ENCODE measurements at regions not wholly inside any gene's neighbourhood (a gene's known extent, or its start where the extent isn't known, plus 50 kb on each side); places are given as distances from the start of the nearest gene placed in this dataset.

DNA sequence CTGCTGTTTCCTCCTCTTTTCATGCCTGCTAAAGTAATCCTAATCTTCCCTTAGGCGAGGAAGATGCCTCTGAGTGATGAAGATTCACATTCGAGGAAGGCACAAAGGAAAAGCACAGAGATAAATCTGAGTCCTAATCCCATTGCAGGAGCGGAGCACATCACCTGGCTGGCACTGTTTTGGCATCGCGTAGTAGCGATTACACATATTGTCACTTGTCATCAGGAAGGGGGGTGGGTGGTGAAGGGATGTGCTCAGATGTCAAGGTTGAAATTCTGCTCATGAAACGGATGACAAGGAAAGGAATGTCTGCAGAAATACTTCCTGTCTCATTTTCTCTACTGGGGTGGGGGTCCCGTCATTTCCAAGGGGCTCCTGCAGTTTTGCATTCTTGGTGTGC, 363.1 kb upstream of the EEF2KMT start:
- TF ChIP-seq, protein P1, sequence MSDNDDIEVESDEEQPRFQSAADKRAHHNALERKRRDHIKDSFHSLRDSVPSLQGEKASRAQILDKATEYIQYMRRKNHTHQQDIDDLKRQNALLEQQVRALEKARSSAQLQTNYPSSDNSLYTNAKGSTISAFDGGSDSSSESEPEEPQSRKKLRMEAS (IDR thresholded peaks at IDR 0.05) = no peak
- no peak for TF ChIP-seq TAF1 (IDR thresholded peaks at IDR 0.05; ENCODE audit: low read depth)
- no peak for TF ChIP-seq RAD21 (IDR thresholded peaks at IDR 0.05; ENCODE audit: low read depth)
- no peak for TF ChIP-seq EP300 (IDR thresholded peaks at IDR 0.05; ENCODE audit: borderline replicate concordance)
- no peak for TF ChIP-seq ZBTB7A (IDR thresholded peaks at IDR 0.05; ENCODE audit: low read depth)
- TF ChIP-seq, protein P2, sequence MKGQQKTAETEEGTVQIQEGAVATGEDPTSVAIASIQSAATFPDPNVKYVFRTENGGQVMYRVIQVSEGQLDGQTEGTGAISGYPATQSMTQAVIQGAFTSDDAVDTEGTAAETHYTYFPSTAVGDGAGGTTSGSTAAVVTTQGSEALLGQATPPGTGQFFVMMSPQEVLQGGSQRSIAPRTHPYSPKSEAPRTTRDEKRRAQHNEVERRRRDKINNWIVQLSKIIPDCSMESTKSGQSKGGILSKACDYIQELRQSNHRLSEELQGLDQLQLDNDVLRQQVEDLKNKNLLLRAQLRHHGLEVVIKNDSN (IDR thresholded peaks at IDR 0.05) = no peak
- no peak for TF ChIP-seq FOXM1 (IDR thresholded peaks at IDR 0.05; ENCODE audit: borderline replicate concordance, low read depth)
- no peak for TF ChIP-seq CREB1 (IDR thresholded peaks at IDR 0.05; ENCODE audit: low read depth)
- TF ChIP-seq EGR1 (IDR thresholded peaks at IDR 0.05) = no peak
- no peak for TF ChIP-seq YY1 (IDR thresholded peaks at IDR 0.05; ENCODE audit: low read depth)
- no peak for TF ChIP-seq NFIC (IDR thresholded peaks at IDR 0.05)
- TF ChIP-seq TEAD4 (IDR thresholded peaks at IDR 0.05) = no peak
- TF ChIP-seq, protein P3, sequence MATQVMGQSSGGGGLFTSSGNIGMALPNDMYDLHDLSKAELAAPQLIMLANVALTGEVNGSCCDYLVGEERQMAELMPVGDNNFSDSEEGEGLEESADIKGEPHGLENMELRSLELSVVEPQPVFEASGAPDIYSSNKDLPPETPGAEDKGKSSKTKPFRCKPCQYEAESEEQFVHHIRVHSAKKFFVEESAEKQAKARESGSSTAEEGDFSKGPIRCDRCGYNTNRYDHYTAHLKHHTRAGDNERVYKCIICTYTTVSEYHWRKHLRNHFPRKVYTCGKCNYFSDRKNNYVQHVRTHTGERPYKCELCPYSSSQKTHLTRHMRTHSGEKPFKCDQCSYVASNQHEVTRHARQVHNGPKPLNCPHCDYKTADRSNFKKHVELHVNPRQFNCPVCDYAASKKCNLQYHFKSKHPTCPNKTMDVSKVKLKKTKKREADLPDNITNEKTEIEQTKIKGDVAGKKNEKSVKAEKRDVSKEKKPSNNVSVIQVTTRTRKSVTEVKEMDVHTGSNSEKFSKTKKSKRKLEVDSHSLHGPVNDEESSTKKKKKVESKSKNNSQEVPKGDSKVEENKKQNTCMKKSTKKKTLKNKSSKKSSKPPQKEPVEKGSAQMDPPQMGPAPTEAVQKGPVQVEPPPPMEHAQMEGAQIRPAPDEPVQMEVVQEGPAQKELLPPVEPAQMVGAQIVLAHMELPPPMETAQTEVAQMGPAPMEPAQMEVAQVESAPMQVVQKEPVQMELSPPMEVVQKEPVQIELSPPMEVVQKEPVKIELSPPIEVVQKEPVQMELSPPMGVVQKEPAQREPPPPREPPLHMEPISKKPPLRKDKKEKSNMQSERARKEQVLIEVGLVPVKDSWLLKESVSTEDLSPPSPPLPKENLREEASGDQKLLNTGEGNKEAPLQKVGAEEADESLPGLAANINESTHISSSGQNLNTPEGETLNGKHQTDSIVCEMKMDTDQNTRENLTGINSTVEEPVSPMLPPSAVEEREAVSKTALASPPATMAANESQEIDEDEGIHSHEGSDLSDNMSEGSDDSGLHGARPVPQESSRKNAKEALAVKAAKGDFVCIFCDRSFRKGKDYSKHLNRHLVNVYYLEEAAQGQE (IDR thresholded peaks at IDR 0.05; ENCODE audit: low read depth) = no peak
- TF ChIP-seq TCF12 (IDR thresholded peaks at IDR 0.05; ENCODE audit: low read depth) = no peak

All from Ishikawa (cell line).